Activated T-helper 1 cell treated with anti-CD3 and anti-CD28 coated beads, Interleukin-12 subunit alpha, Interleukin-12 subunit beta, Interleukin-2, Interleukin-4 antibody, amounts not matched to agents 30 ng/mL and 10 ng/mL and 1 ng/mL, durations not matched to agents 14 hours and 24 hours and 36 hours (primary cell): ENCODE measurements at regions not wholly inside any gene's neighbourhood (a gene's known extent, or its start where the extent isn't known, plus 50 kb on each side); places are given as distances from the start of the nearest gene placed in this dataset.

Source experiments
- DNase-seq: peaks from one replicate; pipeline ENCODE4 v3.0.0; 2021; ENCODE audit warnings: low spot score
- H3K27ac Mint-ChIP-seq: one replicate; pipeline ENCODE4 v1.8.0; 2021; ENCODE audit warnings: mild to moderate bottlenecking, mixed read lengths
- H3K27me3 Mint-ChIP-seq: one replicate; pipeline ENCODE4 v1.8.0; 2022; ENCODE audit warnings: mild to moderate bottlenecking, moderate library complexity, mixed read lengths; ENCODE audit not compliant: insufficient read depth
- H3K36me3 Mint-ChIP-seq: one replicate; pipeline ENCODE4 v1.8.0; 2021; ENCODE audit warnings: low read depth, mixed read lengths
- H3K4me1 Mint-ChIP-seq: one replicate; pipeline ENCODE4 v1.8.0; 2021; ENCODE audit warnings: low read depth, mixed read lengths
- H3K4me3 Mint-ChIP-seq: one replicate; pipeline ENCODE4 v1.8.0; 2021; ENCODE audit warnings: mild to moderate bottlenecking, moderate library complexity, mixed read lengths
- H3K9me3 Mint-ChIP-seq: one replicate; pipeline ENCODE4 v1.8.0; 2021; ENCODE audit warnings: mixed read lengths
- intact Hi-C: fragments of 100-400 bp; cut with micrococcal nuclease; formaldehyde crosslinking; loops from one replicate; pipeline ENCODE4 v1.15.1; 2024

GRCh38 chr7:55641811-55642210 lies 69.5 kb upstream of the VOPP1 start:
- Mint-ChIP-seq H3K4me1 (peaks cover 11% of the 10 kb centered on the region), H3K27ac (no peak overlapping the region)

GRCh38 chr7:55641273-55641691 lies 69.0 kb upstream of the VOPP1 start:
- Mint-ChIP-seq H3K27me3 (peaks cover 7% of the 10 kb centered on the region), H3K4me3 (no peak overlapping the region), H3K9me3 (no peaks in the 10 kb centered on the region), H3K27ac (no peak overlapping the region), H3K36me3 (no peaks in the 10 kb centered on the region), H3K4me1 (peaks cover 11% of the 10 kb centered on the region)
- DNase-seq: peak; percentile 11
- intact Hi-C loops: loop anchor here (1.0 to 5.0 kb wide), 8 partner anchors 82 to 433 kb away; partner anchors contain the start of genes CCT6A, MRPS17, NIPSNAP2 and PSPH

More at GRCh38 chr7:55641811-55642210, 69.5 kb upstream of the VOPP1 start:
- Mint-ChIP-seq H3K4me3 (peak overlapping the region; percentile 20), H3K36me3 (no peaks in the 10 kb centered on the region), H3K27me3 (peaks cover 7% of the 10 kb centered on the region), H3K9me3 (no peaks in the 10 kb centered on the region)
- peak; percentile 9 for DNase-seq
- intact Hi-C loops: loop anchor here (1.0 to 5.0 kb wide), 9 partner anchors 81 to 883 kb away; partner anchors contain the start of genes CCT6A, MRPS17, NIPSNAP2 and PSPH

- Mint-ChIP-seq H3K9me3 (no peaks in the 10 kb centered on the region), H3K27ac (no peak overlapping the region), H3K36me3 (no peaks in the 10 kb centered on the region), H3K4me1 (peaks cover 11% of the 10 kb centered on the region), H3K4me3 (no peak overlapping the region), H3K27me3 (peaks cover 11% of the 10 kb centered on the region)
- no peak for DNase-seq
- intact Hi-C loops: loop anchor here (2.0 to 5.0 kb wide), 3 partner anchors 83 to 311 kb away; partner anchors contain the start of genes MRPS17 and ZNF713
Observed at GRCh38 chr7:55639640-55640039, 67.3 kb upstream of the VOPP1 start.

- DNase-seq: no peak
- peaks cover 10% of the 10 kb centered on the region for H3K27me3 Mint-ChIP-seq
- H3K4me3 Mint-ChIP-seq: no peak overlapping the region
- peaks cover 4% of the 10 kb centered on the region for H3K9me3 Mint-ChIP-seq
- H3K4me1 Mint-ChIP-seq: no peaks in the 10 kb centered on the region
- no peak overlapping the region for H3K27ac Mint-ChIP-seq
- intact Hi-C loops: no loop called here
- H3K36me3 Mint-ChIP-seq: no peaks in the 10 kb centered on the region
Observed at GRCh38 chr7:55629051-55629677, 56.9 kb upstream of the VOPP1 start.

- H3K27me3 Mint-ChIP-seq: peaks cover 3% of the 10 kb centered on the region
- no peak for DNase-seq
- no peaks in the 10 kb centered on the region for H3K4me1 Mint-ChIP-seq
- H3K4me3 Mint-ChIP-seq: no peak overlapping the region
- H3K36me3 Mint-ChIP-seq: no peaks in the 10 kb centered on the region
- peaks cover 8% of the 10 kb centered on the region for H3K9me3 Mint-ChIP-seq
- intact Hi-C loops: no loop called here
- no peak overlapping the region for H3K27ac Mint-ChIP-seq
Observed at GRCh38 chr7:55624813-55625212, 52.5 kb upstream of the VOPP1 start.

GRCh38 chr7:55623617-55624016 lies 51.3 kb upstream of the VOPP1 start:
- Mint-ChIP-seq H3K27me3 (no peaks in the 10 kb centered on the region), H3K27ac (no peak overlapping the region), H3K4me3 (no peak overlapping the region), H3K4me1 (no peaks in the 10 kb centered on the region), H3K36me3 (no peaks in the 10 kb centered on the region), H3K9me3 (peaks cover 10% of the 10 kb centered on the region)
- no peak for DNase-seq
- intact Hi-C loops: no loop called here

GRCh38 chr7:55622241-55622640 lies 49.9 kb upstream of the VOPP1 start:
- H3K4me3 Mint-ChIP-seq: no peak overlapping the region
- intact Hi-C loops: no loop called here

More at GRCh38 chr7:55622241-55622640, 49.9 kb upstream of the VOPP1 start:
- H3K36me3 Mint-ChIP-seq: no peaks in the 10 kb centered on the region
- no peak overlapping the region for H3K27ac Mint-ChIP-seq
- peaks cover 16% of the 10 kb centered on the region for H3K9me3 Mint-ChIP-seq
- no peaks in the 10 kb centered on the region for H3K4me1 Mint-ChIP-seq
- H3K27me3 Mint-ChIP-seq: no peaks in the 10 kb centered on the region
- no peak for DNase-seq
